GM19467 (cell line): ENCODE measurements at regions not wholly inside any gene's neighbourhood (a gene's known extent, or its start where the extent isn't known, plus 50 kb on each side); places are given as distances from the start of the nearest gene placed in this dataset.
"Not testable (repeated sequence)": the region's sequence is repeated elsewhere in the genome, so short reads cannot be mapped to it uniquely, and the experiment has no call there.

Experiments
- ATAC-seq: cut with Tn5 transposase; IDR thresholded peaks from one replicate; pipeline ENCODE4 v1.9.1; 2021; ENCODE audit warnings: mild to moderate bottlenecking, moderate library complexity; ENCODE audit not compliant: unreplicated experiment

DNA sequence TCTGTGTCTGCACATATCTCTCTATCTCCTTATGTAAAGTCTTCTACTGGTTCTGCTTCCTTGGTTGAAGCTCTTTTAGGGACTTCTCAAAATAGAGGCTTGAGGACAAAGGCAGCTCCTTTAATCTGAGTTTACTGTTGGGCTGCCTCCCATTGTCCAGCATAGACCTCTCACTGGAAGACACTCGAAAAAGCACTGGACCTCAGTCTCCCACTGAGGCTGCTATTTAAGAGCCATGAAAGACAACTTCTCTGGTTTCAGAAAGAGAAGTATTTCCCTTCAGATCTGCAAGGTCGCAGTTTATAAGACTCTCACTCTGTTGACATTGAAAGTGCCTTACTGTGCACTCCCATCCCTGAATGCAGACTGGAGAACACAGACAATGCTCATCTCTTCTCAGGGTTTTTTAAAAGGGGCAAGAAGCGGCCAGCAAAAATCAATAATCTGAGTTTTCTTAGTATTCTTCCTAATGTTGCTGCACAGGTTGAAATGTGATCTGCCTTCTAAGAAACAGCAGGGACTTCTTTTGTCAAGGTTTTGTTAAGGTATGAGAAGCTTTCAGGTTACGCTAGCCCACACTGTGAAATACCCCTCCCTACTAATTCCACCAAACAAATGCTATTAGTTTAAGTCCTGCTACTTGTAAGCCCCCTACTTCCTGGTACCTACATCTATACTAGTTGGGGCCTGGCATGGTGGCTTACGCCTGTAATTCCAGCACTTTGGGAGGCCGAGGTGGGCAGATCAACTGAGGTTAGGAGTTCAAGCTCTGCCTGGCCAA is 450.0 kb upstream of the SLC10A2 start:
- ATAC-seq: no peak

- no peak for ATAC-seq
These were observed 449.2 kb upstream of the SLC10A2 start for GRCh38 chr13:103515410-103515809.

DNA sequence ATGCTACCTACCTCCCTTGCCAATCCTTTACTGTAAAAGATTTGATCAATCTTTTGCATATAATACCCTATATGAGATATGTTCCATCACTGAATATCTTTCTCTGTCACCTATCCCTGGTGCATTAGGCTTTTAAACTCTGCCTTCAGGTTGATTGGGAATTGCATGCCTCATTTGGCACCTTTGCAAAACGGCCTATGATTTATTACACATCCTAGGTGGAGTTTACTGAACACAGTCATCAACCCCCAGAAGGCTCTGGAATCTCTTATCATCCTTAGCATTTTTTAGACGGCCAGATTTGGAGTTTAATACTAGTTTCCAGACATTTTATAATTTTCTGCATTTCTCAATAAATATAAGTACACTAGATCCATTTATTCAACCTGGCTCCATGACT is 448.4 kb upstream of the SLC10A2 start:
- ATAC-seq: no peak

DNA sequence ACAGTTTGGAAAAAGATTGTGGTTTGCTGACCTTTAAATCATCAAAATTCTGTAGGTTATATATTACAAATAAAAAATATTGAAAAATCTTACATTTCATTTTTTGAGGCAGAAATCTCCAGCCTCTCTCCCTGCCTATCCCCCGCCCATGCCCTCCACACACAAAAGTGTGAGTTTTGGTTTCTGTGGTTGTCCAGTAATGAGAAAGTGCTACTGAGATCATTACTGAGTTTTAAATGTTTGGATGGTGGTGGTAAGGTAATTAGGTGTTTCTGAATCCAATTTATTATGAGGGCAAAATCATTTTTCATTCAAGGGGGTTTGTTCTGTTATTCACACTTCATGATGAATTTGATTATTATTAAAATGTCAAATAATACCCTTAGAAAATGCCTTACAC is 448.0 kb upstream of the SLC10A2 start:
- ATAC-seq: no peak

GRCh38 chr13:103510007-103510535 is 443.9 kb upstream of the SLC10A2 start:
- ATAC-seq: no peak

DNA sequence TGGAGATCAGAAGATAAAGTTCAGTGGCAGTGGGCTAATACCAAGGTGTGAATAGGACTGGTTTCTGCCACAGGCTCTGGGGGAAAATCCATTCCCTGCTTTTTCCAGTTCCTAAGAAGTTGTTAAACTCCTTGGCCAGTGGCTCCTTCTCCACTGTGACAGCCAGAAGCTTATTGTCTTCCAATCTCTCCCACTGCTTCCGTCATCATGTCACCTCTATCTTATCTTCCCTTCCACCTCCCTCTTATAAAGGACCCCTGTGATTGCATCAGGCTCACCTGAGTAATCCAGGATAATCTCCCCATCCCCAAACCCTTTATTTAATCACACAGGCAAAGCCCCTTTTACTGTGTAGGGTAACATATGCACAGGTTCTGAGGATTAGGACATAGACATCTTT is 431.2 kb upstream of the SLC10A2 start:
- no peak for ATAC-seq

GRCh38 chr13:103487841-103488240 is 421.6 kb upstream of the SLC10A2 start:
- ATAC-seq: no peak

DNA sequence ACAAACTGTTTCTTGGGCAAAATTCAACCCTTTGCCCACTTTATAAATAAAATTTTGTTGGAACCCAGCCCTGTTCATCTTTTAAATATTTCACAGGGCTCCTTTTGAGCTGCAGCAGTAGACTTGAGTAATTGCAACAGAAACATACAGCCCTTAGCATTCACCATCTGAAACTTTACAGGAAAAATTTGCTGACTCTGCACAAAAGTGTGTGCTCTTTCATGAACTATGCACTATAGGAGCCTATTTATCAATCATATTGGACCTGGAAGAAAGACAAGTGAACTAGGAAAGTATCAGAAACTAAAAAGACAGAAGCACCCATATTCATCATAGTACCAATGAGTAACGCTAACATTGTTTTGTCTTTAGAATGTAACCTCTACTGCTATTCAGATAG is 406.9 kb upstream of the SLC10A2 start:
- ATAC-seq: no peak

DNA sequence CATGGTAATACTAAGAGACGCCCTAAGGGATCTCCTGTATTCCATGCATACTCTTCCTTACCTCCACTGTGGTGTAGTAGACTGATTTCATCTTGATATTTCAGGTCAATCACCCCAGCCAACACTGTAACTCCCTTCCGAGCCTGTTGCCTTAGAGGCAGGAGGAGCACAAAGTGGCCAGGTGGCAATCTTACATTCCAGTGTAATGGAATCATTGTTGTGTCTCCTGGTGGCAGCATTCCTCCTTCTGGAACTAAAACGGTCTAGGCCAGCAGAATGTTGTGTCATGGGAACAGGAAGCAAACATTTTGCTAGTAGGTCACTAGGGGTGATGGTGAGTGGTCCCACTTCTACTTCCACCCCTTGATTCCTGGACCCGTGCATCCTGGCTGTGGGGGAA is 405.7 kb upstream of the SLC10A2 start:
- ATAC-seq: no peak

DNA sequence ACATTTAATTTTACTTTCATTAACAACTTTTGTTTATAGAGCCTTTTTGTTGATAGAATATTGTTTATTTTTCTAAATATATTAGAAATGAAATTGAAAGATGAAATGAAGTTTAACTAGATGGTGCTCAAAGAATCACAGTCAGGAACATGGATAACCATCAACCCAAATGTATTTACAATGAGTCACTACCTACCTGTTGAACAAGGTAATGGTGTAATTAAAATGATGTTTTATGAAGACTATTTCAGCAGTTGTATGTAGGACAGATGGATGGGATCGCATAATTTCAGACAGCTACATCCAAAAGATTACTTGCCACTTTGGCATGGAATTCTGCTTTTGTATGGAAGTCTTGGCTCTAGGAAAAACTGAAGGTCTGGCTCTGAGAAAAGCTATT is 403.6 kb upstream of the SLC10A2 start:
- ATAC-seq: no peak

- ATAC-seq: no peak
These were observed 400.5 kb upstream of the SLC10A2 start for GRCh38 chr13:103466761-103467160.

DNA sequence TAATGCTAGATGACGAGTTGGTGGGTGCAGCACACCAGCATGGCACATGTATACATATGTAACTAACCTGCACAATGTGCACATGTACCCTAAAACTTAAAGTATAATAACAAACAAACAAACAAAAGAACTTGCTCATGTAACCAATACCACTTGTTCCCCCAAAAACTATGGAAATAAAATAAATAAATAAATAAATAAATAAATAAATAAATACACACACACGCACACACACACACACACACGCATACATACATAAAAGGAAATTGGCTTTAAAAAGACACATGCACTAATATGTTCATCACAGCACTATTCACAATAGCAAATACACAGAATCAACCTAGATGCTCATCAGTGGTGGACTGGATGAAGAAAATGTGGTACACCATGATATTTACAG is 394.0 kb upstream of the SLC10A2 start:
- ATAC-seq: not testable (repeated sequence)

DNA sequence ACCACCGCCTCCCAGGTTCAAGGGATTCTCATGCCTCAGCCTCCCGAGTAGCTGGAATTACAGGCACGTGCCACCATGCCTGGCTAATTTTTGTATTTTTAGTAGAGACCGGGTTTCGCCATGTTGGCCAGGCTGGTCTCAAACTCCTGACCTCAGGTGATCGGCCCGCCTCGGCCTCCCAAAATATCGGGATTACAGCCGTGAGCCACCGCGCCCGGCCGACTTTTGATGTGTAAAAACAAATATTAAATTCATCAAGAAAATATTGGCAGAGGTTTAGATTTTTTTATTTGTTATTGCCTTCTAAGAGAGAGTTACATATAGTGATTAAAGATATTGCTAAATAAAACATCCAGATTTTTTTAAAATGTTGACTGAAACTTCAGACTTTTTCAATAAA is 390.8 kb upstream of the SLC10A2 start:
- not testable (repeated sequence) for ATAC-seq

GRCh38 chr13:103451656-103452055 is 385.4 kb upstream of the SLC10A2 start:
- ATAC-seq: no peak

- ATAC-seq: no peak
These were observed 377.4 kb upstream of the SLC10A2 start for GRCh38 chr13:103443604-103444003.

DNA sequence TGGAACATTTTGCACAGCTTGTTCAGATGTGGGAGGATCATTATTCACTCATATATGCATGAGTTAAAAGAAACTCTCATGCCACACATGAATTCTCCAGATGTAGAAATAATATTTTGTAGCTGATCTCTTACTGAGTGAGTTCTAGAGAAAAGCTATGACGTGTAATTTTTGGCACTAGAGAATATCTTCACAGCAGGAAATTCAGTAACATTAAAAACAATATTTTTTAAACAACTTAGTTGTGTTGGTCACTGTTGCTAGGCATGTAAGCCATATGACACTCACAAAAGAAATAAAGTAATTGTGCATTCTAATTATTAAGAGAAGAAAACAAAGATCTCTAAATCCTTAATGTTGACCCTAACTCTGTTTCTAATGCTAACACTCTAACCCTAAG is 371.4 kb upstream of the SLC10A2 start:
- ATAC-seq: no peak

GRCh38 chr13:103436057-103436654 is 369.9 kb upstream of the SLC10A2 start:
- ATAC-seq: no peak

DNA sequence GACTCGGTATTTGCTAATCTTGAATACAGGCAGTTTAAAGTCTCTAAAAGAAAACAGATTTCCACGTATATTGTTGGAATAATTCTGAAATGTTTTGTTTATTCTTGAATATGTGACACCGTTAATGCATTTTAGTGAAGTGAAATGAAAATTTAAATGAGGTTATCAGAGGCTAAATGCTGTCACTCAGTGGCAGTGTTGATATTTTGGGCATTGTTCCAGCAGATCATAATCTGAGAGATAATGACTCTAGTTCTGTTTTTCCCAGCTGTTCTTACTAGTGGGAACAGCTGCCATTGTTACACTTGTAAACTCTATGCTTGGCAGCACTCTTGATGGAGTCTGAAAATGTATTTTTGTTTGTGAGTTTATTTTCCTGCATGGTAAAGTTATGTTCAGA is 365.6 kb upstream of the SLC10A2 start:
- ATAC-seq: no peak

DNA sequence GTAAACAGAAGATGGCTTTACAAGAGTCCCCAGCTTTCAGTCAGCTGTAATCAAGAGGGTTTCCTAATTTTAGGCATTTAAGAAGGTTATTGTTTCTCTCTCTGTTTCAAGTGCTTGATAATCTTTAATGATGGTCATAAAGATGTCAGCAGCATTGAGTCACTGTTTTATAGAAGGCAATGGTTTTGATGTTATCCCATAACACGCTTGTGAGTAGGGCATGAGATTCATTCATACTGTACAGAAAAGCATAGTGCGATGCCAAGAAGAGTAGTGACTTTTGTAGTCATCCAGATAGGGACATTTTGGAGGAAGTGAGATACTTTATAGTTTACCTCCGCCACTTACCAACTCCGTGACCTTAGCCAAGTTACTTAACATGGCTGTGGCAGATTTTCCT is 364.2 kb upstream of the SLC10A2 start:
- ATAC-seq: no peak

GRCh38 chr13:103410002-103410401 is 343.8 kb upstream of the SLC10A2 start:
- ATAC-seq: no peak

DNA sequence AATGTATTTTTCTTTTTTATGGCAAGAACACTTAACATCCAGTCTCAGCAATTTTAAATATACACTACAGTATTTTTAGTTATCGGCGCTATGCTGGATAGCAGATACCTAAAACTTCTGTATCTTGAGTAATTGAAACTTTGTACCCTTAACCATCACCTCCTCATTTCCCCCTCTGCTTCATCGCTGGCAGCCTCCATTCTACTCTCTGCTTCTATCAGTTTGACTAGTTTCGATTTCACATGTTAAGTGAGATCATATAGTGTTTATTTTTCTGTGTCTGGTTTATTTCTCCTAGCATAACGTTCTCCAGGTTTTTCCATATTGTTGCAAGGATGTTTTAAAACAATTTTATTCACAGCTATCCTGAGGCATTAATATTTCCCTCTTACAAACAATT is 340.8 kb upstream of the SLC10A2 start:
- no peak for ATAC-seq

DNA sequence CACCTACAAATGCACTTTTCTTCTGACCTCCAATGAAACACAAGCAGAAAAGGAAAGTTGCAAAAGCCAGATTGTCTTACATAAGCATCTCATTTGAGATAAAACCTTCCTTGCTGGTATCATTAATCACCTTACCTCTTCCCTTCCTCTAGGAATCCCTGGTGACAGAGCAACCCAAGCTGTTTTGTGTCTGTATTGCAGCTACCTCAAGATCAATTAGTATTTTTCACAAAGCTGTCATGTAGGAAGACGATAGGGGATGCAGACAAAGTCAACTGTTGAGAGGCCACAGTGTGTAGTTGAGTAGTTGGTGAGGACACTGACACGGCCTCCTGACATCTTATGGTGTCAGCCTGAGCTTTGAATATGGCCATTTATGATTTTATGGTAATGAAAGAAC is 339.1 kb upstream of the SLC10A2 start:
- no peak for ATAC-seq

- ATAC-seq: no peak
These were observed 337.6 kb upstream of the SLC10A2 start for GRCh38 chr13:103403814-103404213.
